RPMI7951 (cell line): ENCODE measurements at regions not wholly inside any gene's neighbourhood (a gene's known extent, or its start where the extent isn't known, plus 50 kb on each side); places are given as distances from the start of the nearest gene placed in this dataset.

Experiments used
- DNase-seq: peaks from one replicate; pipeline ENCODE4 v3.0.0-alpha.2; 2012; ENCODE audit warnings: low read depth

DNA sequence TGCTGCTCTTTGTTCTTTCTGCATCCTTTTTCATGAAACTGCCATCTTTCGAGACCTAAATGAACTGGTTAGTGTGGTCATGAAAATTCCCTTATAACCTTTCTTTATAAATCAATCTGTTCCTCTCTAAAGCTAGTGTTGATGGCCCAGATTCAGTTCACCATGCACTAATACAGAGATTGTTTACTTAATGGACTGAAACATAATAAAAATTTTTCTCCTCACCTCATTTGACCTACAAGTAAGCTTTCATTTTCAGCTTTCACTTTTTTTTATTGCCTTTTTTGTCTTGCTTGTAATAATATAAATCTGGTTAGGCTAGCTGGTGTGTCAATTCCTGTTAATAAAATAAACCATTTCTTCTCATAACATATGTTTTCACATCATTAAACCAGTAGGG lies 183.8 kb downstream of the CCDC59 start:
- DNase-seq, result no peak

- no peak for DNase-seq
Measured at GRCh38 chr12:82149045-82149444, 209.1 kb downstream of the CCDC59 start.

- no peak for DNase-seq
Measured at GRCh38 chr12:82146740-82147139, 211.4 kb downstream of the CCDC59 start.

- DNase-seq, result no peak
Measured at GRCh38 chr12:82144505-82144904, 213.7 kb downstream of the CCDC59 start.

- no peak for DNase-seq
Measured at GRCh38 chr12:82132390-82132789, 225.8 kb downstream of the CCDC59 start.

- DNase-seq, result no peak
Measured at GRCh38 chr12:82130762-82131161, 227.4 kb downstream of the CCDC59 start.

DNA sequence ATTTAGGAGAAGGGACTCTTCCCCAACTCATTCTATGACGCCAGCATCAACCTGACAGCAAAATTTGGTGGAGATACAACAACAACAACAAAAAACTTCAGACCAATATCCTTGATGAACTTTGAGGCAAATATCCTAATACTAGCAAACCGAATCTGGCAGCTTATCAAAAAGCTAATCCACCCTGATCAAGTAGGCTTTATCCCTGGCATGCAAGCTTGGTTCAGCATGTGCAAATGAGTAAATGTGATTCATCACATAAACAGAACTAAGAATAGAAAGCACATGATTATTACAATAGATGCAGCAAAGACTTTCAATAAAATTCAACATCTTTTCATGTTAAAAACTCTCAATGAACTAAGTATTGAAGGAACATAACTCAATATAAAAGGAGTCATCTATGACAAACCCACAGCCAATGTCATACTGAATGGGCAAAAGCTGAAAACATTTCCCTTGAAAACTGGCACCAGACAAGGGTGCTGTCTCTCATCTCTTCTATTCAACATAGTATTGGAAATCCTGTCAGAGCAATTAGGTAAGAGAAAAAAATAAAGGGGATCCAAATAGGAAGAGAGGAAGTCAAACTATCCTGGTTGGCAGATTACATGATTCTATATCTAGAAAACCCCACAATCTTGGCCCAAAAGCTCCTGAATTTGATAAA lies 233.3 kb downstream of the CCDC59 start:
- DNase-seq, result no peak

- no peak for DNase-seq
Measured at GRCh38 chr12:82121545-82121944, 236.6 kb downstream of the CCDC59 start.

DNA sequence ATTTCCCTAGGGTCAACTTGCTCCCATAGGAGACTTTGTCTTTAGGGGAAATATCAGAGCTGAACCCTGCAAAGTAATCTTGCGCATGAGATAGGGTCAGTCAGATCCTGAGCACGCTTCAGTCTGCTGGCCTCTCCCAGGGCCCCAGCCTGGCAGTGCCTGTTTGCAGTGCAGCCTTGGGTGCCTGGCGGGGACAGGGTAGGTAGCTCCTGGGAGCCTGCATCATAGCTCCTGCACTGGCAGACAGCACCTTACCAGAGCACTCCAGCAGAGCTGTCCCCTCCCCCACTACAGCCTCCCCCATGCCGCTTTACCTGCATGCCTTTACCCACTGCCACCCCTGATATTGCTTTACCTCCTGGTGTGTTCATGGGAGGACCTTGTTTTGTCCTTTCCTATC lies 237.3 kb downstream of the CCDC59 start:
- no peak for DNase-seq

GRCh38 chr12:82109243-82109642 lies 248.9 kb downstream of the CCDC59 start:
- DNase-seq, result no peak

DNA sequence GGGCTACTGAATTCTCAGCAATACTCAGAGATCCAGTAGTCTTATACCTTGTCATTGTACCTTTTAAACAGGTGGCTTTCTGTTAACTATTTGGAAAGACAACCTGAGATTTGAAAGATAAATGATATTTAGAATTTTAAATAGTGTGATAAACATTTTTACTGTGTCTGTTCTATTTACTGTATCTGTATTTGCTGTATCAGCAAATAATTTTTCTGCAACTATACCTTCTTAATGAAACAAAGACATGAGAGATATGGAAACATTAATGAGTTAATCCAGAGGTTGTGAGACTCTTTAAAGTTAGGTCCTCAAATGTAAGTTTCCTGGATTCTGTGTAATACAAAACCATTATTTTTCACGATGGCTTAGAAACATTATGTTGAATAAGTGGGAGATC lies 249.6 kb downstream of the CCDC59 start:
- no peak for DNase-seq

DNA sequence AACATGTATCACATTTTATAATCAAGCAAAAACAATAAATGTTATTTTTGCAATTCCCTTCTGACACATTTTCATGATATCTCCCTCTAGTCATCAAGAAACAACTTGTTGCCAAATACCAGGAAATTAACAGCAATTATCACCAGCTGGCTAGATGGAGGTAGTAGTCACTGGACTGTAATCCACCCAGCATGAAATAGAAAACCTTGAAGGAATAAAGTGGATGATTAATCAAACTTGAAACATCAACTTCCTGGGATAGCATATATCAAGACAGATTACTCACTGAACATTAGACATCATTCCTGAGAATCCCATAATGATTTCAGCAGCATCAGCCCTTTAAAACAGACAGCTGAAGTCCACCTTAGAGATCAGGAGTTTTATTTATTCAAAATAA lies 259.0 kb downstream of the CCDC59 start:
- DNase-seq, result no peak

- DNase-seq, result no peak
Measured at GRCh38 chr12:82097877-82098276, 260.3 kb downstream of the CCDC59 start.

GRCh38 chr12:82097438-82097837 lies 260.7 kb downstream of the CCDC59 start:
- no peak for DNase-seq

DNA sequence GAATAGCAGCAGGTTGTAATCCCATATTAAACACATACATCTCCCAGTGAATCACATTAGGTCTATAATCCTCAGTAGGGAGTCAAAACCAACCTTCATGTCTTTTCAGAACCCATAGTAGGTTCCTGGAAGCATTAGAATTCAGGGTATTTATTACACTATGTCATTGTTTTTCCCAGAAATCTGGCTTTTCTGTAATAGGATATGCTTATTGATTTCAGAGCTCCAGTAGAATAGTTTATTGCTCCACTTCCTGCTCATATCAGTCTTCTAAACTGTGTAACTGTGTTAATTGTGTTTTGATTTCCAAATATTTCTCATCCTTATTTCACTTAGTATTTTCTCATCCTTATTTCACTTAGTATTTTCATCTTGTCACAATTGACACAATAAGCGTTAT lies 268.0 kb downstream of the CCDC59 start:
- no peak for DNase-seq

GRCh38 chr12:82089369-82090121 lies 268.6 kb downstream of the CCDC59 start:
- no peak for DNase-seq

- DNase-seq, result no peak
Measured at GRCh38 chr12:82082501-82082900, 275.7 kb downstream of the CCDC59 start.

DNA sequence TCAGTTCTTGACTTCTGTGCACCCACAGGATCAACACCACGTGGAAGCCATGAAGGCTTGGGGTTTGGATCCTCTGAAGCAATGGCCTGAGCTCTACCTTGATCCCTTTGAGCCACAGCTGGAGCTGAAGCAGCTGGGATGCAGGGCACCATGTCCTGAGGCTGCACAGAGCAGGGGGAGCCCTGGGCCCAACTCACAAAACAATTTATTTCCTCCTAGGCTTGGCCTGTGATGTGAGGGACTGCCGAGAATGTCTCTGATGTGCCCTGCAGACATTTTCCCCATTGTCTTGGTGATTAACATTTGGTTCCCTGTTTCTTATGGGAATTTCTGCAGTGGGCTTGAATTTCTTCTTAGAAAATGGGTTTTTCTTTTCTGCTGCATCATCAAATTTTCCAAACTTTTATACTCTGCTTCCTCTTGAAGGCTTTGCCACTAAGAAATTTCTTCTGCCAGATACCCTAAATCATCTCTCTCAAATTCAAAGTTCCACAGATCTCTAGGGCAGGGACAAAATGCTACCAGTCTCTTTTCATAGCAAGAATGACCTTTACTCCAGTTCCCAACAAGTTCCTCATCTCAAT lies 288.2 kb downstream of the CCDC59 start:
- no peak for DNase-seq

DNA sequence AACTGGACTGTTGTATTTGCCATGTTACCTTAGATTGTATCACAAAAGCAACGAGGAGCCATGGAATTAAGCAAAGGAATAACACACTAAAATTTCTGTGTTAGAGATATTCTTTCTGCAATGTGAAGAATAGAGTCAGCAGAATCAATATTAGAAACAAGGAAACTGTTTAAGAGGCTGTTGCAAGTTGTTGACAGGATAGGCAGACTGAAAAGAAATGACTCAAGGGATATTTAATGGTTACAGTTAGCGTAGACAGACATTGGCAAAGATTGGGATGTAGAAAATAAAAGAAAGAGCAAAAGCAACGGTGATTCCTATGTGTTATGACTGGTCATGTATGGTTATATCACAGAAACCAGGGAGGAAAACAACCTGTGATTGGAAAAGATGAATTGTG lies 299.0 kb upstream of the PPFIA2 start:
- DNase-seq, result no peak

DNA sequence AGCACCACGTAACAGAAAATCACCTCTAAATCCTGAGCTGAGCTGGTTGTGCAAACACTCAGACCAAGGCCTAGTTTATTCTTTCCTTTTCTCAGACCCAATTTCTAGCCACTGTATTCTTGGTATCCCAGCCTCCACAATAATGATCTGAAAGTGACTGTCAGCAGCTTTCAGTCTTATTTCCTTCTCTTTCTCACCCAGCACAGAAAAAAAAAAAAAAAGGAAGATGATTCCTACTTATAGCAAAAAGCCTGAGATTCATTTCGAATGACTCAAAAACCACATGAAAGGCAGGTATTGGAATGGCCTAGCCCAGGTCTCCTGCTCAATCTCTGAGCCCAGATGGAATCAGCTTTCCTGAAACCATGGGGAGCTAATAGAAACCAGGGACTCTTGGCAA lies 298.6 kb upstream of the PPFIA2 start:
- DNase-seq, result no peak

- DNase-seq, result no peak
Measured at GRCh38 chr12:82055391-82055790, 296.2 kb upstream of the PPFIA2 start.

DNA sequence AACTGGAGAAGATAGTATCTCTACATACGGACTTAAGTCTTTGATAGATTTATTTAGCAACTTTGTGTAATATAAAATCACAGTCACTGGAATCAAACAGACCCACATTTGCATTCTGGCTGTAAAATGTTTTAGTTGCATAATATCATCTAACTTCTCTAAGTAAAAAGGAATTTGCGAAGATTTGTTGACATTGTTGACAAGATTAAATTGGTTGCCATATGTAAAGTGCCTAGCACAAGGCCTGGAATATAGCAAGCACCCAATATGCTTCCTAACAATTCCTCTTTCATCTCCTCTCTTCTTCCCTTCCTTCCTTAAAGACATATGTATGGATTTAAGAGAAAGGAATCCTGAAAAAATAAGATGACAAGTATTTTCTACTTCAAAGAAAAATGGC lies 295.4 kb upstream of the PPFIA2 start:
- DNase-seq, result no peak

GRCh38 chr12:82047446-82047845 lies 288.3 kb upstream of the PPFIA2 start:
- no peak for DNase-seq
